Neural cell (in vitro differentiated cells): ENCODE measurements at regions not wholly inside any gene's neighbourhood (a gene's known extent, or its start where the extent isn't known, plus 50 kb on each side); places are given as distances from the start of the nearest gene placed in this dataset.

Experiments
- EP300 ChIP-seq: fragments of 450-650 bp; conservative IDR thresholded peaks from 2 replicates; pipeline ENCODE4 v1.6.1; 2014; ENCODE audit warnings: antibody characterized with exemption, mild to moderate bottlenecking, moderate library complexity; ENCODE audit not compliant: poor library complexity, severe bottlenecking
- MXI1 ChIP-seq: fragments of 450-650 bp; conservative IDR thresholded peaks from 2 replicates; pipeline ENCODE4 v1.6.1; 2014; ENCODE audit warnings: antibody characterized with exemption, mild to moderate bottlenecking; ENCODE audit not compliant: poor library complexity, severe bottlenecking
- POLR2AphosphoS5 ChIP-seq: IDR thresholded peaks from 2 replicates; pipeline ENCODE4 v1.6.1; 2012
- SMC3 ChIP-seq: fragments of 450-650 bp; conservative IDR thresholded peaks from 2 replicates; pipeline ENCODE4 v1.6.1; 2014; ENCODE audit warnings: antibody characterized with exemption, mild to moderate bottlenecking, moderate library complexity; ENCODE audit not compliant: poor library complexity
- TAF1 ChIP-seq: IDR thresholded peaks from 2 replicates; pipeline ENCODE4 v1.6.1; 2012; ENCODE audit warnings: low read depth
- TF ChIP-seq, protein P1 (sequence below): fragments of 450-650 bp; IDR thresholded peaks from 2 replicates; pipeline ENCODE4 v1.5.1; 2014; ENCODE audit warnings: antibody characterized with exemption, mild to moderate bottlenecking, moderate library complexity; ENCODE audit not compliant: poor library complexity, severe bottlenecking
- TF ChIP-seq, protein P2 (sequence below): IDR thresholded peaks from 2 replicates; pipeline ENCODE4 v1.6.1; 2012; ENCODE audit warnings: borderline replicate concordance

DNA sequence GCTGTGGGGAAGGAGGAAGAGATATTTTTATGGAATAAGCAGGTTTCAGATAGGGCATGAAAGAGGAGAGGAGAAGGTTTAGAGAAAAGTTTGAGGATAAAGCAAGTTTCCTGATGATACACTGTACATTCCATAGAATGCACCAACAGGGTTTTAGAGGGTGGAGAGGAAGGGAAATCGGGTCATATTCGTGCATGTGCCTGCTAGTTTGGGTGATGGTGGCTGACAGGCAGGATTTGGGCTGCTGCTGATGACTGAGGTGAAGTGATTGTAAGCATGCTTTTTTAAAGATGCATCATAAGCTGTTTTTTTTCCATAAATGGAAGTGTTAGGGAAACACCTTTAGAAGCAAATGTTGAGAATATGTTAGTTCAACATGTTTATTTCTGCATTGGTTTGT, 68.8 kb downstream of the PMAIP1 start:
- TF ChIP-seq TAF1 (no peak), EP300 (no peak), SMC3 (no peak), MXI1 (no peak), POLR2AphosphoS5 (no peak)
- TF ChIP-seq, protein P1, sequence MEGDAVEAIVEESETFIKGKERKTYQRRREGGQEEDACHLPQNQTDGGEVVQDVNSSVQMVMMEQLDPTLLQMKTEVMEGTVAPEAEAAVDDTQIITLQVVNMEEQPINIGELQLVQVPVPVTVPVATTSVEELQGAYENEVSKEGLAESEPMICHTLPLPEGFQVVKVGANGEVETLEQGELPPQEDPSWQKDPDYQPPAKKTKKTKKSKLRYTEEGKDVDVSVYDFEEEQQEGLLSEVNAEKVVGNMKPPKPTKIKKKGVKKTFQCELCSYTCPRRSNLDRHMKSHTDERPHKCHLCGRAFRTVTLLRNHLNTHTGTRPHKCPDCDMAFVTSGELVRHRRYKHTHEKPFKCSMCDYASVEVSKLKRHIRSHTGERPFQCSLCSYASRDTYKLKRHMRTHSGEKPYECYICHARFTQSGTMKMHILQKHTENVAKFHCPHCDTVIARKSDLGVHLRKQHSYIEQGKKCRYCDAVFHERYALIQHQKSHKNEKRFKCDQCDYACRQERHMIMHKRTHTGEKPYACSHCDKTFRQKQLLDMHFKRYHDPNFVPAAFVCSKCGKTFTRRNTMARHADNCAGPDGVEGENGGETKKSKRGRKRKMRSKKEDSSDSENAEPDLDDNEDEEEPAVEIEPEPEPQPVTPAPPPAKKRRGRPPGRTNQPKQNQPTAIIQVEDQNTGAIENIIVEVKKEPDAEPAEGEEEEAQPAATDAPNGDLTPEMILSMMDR, result no peak
- TF ChIP-seq, protein P2, sequence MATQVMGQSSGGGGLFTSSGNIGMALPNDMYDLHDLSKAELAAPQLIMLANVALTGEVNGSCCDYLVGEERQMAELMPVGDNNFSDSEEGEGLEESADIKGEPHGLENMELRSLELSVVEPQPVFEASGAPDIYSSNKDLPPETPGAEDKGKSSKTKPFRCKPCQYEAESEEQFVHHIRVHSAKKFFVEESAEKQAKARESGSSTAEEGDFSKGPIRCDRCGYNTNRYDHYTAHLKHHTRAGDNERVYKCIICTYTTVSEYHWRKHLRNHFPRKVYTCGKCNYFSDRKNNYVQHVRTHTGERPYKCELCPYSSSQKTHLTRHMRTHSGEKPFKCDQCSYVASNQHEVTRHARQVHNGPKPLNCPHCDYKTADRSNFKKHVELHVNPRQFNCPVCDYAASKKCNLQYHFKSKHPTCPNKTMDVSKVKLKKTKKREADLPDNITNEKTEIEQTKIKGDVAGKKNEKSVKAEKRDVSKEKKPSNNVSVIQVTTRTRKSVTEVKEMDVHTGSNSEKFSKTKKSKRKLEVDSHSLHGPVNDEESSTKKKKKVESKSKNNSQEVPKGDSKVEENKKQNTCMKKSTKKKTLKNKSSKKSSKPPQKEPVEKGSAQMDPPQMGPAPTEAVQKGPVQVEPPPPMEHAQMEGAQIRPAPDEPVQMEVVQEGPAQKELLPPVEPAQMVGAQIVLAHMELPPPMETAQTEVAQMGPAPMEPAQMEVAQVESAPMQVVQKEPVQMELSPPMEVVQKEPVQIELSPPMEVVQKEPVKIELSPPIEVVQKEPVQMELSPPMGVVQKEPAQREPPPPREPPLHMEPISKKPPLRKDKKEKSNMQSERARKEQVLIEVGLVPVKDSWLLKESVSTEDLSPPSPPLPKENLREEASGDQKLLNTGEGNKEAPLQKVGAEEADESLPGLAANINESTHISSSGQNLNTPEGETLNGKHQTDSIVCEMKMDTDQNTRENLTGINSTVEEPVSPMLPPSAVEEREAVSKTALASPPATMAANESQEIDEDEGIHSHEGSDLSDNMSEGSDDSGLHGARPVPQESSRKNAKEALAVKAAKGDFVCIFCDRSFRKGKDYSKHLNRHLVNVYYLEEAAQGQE, result no peak
